ENCODE measurements at regions not wholly inside any gene's neighbourhood (a gene's known extent, or its start where the extent isn't known, plus 50 kb on each side); places are given as distances from the start of the nearest gene placed in this dataset.
A peak's percentile ranks its signal among the peaks of the same experiment; 100 is the strongest.

DNA sequence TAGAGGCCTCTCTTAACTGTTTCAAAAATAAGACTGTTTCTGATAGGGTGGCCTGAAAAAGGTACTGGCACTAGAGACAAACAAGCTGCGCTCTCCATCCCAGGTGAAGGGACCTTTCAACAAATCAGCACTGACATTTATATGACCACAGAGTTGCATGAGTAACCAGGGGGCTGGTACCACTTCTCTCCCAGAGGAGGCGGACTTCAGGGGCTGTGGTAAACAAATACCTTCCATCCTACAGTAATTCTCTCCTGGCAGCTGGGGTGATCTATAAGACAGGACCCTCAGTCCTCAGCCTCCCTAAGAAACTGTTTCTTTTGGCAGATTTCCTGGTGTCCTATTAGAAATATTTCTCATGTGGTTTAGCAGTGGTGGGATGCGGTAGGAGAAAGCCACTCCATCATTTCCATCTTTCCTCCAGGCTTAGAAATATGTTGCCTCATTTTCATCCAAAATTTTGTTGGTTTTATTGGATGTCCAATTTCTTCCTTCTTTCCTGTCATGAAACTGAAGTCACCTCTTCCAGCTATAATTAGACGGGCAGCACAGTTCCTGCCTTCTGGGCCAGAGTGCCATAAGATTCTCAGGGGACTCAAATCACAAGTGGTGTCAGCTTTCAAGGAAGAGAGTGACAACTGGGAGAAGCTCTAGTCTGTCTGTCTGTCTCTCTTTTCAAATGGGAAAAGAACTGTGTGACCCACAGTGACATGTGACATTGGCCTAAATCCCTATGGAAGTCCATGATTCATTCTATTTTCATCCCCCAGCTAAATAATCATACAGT lies 96.4 kb downstream of the CYRIA start:
- Histone ChIP-seq H3K27ac (ENCODE audit: insufficient read length, low read depth, low read length) (no peak overlapping the region), H3K56ac (ENCODE audit: insufficient read length, low read depth, low read length) (no peak overlapping the region), H3K4ac (ENCODE audit: low read depth, low read length) (no peak overlapping the region), H3K79me2 (ENCODE audit: insufficient read depth, low read length) (no peaks in the 10 kb centered on the region), H4K5ac (ENCODE audit: insufficient read length, low read depth, low read length) (no peak overlapping the region), H3K23ac (ENCODE audit: insufficient read length, low read depth, low read length) (no peak overlapping the region), H3K9me3 (ENCODE audit: control insufficient read depth, low read depth, low read length) (no peaks in the 10 kb centered on the region), H3K79me1 (ENCODE audit: insufficient read depth, low read depth, low read length, poor library complexity, severe bottlenecking) (no peaks in the 10 kb centered on the region), H3K14ac (ENCODE audit: insufficient read depth, low read length) (no peak overlapping the region), H3K18ac (ENCODE audit: insufficient read length, low read depth, low read length) (no peak overlapping the region), H3K23me2 (ENCODE audit: insufficient read length, low read depth, low read length, poor library complexity, severe bottlenecking) (no peaks in the 10 kb centered on the region), H2BK12ac (ENCODE audit: insufficient read length, low read depth, low read length) (no peak overlapping the region), H3K4me1 (ENCODE audit: insufficient read depth, low read length) (no peaks in the 10 kb centered on the region), H2AFZ (ENCODE audit: low read length) (no peak overlapping the region), H4K8ac (replicated peaks; ENCODE audit: insufficient read length, low read depth, low read length) (no peak overlapping the region), H4K20me1 (ENCODE audit: control insufficient read depth, insufficient read depth, insufficient read length) (no peaks in the 10 kb centered on the region), H2BK15ac (ENCODE audit: low read depth, low read length) (no peak overlapping the region), H2AK5ac (ENCODE audit: insufficient read length, low read length) (no peak overlapping the region), H3K27me3 (ENCODE audit: insufficient read depth, low read length) (no peaks in the 10 kb centered on the region), H3T11ph (ENCODE audit: low read length) (no peak overlapping the region), H4K91ac (ENCODE audit: insufficient read length, low read depth, low read length) (no peak overlapping the region), H2BK120ac (ENCODE audit: low read depth, low read length, poor library complexity, severe bottlenecking) (no peak overlapping the region), H2BK5ac (ENCODE audit: insufficient read length, low read length) (no peak overlapping the region), H3K9ac (ENCODE audit: extremely low read depth, insufficient read length, low read length) (no peak overlapping the region), H2BK20ac (ENCODE audit: low read depth, low read length, poor library complexity, severe bottlenecking) (no peak overlapping the region), H3K4me2 (ENCODE audit: insufficient read depth, insufficient read length, low read length) (no peak overlapping the region)
- H3K4me3 Mint-ChIP-seq, result no peak overlapping the region
- WGBS (ENCODE audit: extremely low coverage, insufficient read length, low lambda C conversion rate), result no CpG with 5 or more reads among the region's 4 CpGs
- TF ChIP-seq, protein P1, sequence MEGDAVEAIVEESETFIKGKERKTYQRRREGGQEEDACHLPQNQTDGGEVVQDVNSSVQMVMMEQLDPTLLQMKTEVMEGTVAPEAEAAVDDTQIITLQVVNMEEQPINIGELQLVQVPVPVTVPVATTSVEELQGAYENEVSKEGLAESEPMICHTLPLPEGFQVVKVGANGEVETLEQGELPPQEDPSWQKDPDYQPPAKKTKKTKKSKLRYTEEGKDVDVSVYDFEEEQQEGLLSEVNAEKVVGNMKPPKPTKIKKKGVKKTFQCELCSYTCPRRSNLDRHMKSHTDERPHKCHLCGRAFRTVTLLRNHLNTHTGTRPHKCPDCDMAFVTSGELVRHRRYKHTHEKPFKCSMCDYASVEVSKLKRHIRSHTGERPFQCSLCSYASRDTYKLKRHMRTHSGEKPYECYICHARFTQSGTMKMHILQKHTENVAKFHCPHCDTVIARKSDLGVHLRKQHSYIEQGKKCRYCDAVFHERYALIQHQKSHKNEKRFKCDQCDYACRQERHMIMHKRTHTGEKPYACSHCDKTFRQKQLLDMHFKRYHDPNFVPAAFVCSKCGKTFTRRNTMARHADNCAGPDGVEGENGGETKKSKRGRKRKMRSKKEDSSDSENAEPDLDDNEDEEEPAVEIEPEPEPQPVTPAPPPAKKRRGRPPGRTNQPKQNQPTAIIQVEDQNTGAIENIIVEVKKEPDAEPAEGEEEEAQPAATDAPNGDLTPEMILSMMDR (conservative IDR thresholded peaks at IDR 0.05), result no peak
- peaks cover 7 to 13% of the 10 kb centered on the region in 2 experiments for H3K9me3 Mint-ChIP-seq
- peaks cover 0 to 2% of the 10 kb centered on the region in 2 experiments; a peak in 1 of 4 replicates for H3K4me1 Mint-ChIP-seq
- DNase-seq, result peak; percentile 28
- H3K36me3 Mint-ChIP-seq (ENCODE audit: insufficient read depth in 1 of 3, low read depth in 3 of 3), result peaks cover 7% of the 10 kb centered on the region in 3 experiments
- H3K27ac Mint-ChIP-seq, result no peak overlapping the region
- H3K27me3 Mint-ChIP-seq (ENCODE audit: low read depth), result peaks cover 2% of the 10 kb centered on the region; the same call in 1 of the 2 replicates

Measured in H9 (cell line).